K562 (cell line): ENCODE measurements at regions not wholly inside any gene's neighbourhood (a gene's known extent, or its start where the extent isn't known, plus 50 kb on each side); places are given as distances from the start of the nearest gene placed in this dataset.

ENCODE experiments used
- CTCF ChIP-seq, 3 experiments: IDR thresholded peaks in 2 of 3; conservative IDR thresholded peaks in 1 of 3; 2 replicates each; pipeline ENCODE4 v1.5.1; 2011 to 2012; ENCODE audit warnings: low read length in 3 of 3, mild to moderate bottlenecking in 3 of 3, control low read depth in 2 of 3, improper control_type of control experiment in 1 of 3, inconsistent platforms in 1 of 3, low read depth in 1 of 3, mixed read lengths in 1 of 3, moderate library complexity in 1 of 3; ENCODE audit not compliant: insufficient read depth in 2 of 3
- ERF ChIP-seq: fragments of 450-650 bp; formaldehyde crosslinking; IDR thresholded peaks from 2 replicates; pipeline ENCODE4 v1.4.0; 2020; ENCODE audit warnings: mild to moderate bottlenecking, mixed read lengths
- POLR2A ChIP-seq: fragments of 450-650 bp; conservative IDR thresholded peaks from 2 replicates; pipeline ENCODE4 v1.6.1; 2016
- ZFP30 ChIP-seq: fragments of 250-450 bp; sonication (Bioruptor Pico); IDR thresholded peaks from 2 replicates; pipeline ENCODE4 v1.8.0; 2022; ENCODE audit warnings: moderate library complexity, mild to moderate bottlenecking, inconsistent platforms, borderline replicate concordance
- ZFX ChIP-seq: sonication (generic); formaldehyde crosslinking; IDR thresholded peaks from 2 replicates; pipeline ENCODE4 v1.8.0; 2022; ENCODE audit warnings: mild to moderate bottlenecking, missing genetic modification reagents, moderate library complexity
- ZNF830 ChIP-seq: fragments of 250-450 bp; sonication (Bioruptor Pico); IDR thresholded peaks from 2 replicates; pipeline ENCODE4 v1.5.0; 2021; ENCODE audit warnings: mild to moderate bottlenecking
- TF ChIP-seq, protein P1 (sequence below): sonication (generic); formaldehyde crosslinking; IDR thresholded peaks from 2 replicates; pipeline ENCODE4 v1.8.1; 2022; ENCODE audit warnings: missing genetic modification reagents

DNA sequence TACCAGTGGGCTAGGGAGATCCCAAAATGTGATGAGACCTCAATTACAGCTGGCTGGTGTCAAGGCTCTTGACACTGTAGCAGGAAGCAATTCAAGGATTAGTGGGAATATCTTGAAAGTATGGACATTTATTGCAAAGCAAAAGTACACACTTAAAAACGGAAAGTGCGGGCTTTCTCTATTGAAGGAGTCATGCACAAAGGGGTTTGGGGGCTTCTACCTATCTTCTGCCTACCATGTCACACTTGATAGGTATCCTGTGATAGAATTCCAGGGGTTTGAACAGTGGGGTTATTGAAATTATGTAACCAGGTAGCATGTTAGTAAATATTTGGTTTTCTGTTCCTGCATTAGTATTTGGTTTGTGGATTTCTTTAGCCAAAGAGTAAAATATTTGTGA is 1652.1 kb upstream of the DDX18 start:
- TF ChIP-seq CTCF (IDR thresholded peaks at IDR 0.05 in 2 of 3, conservative IDR thresholded peaks at IDR 0.05 in 1 of 3; ENCODE audit: insufficient read depth in 2 of 3, low read depth in 1 of 3, low read length in 3 of 3) (no peak), ERF (CRISPR knock-in tag) (no peak), ZNF830 (CRISPR knock-in tag) (no peak), POLR2A (no peak), ZFX (CRISPR knock-in tag) (no peak), ZFP30 (CRISPR knock-in tag) (no peak)
- TF ChIP-seq, protein P1, sequence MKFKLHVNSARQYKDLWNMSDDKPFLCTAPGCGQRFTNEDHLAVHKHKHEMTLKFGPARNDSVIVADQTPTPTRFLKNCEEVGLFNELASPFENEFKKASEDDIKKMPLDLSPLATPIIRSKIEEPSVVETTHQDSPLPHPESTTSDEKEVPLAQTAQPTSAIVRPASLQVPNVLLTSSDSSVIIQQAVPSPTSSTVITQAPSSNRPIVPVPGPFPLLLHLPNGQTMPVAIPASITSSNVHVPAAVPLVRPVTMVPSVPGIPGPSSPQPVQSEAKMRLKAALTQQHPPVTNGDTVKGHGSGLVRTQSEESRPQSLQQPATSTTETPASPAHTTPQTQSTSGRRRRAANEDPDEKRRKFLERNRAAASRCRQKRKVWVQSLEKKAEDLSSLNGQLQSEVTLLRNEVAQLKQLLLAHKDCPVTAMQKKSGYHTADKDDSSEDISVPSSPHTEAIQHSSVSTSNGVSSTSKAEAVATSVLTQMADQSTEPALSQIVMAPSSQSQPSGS (CRISPR knock-in tag), result no peak
